Small intestine (tissue), 7 donors: ENCODE measurements at regions not wholly inside any gene's neighbourhood (a gene's known extent, or its start where the extent isn't known, plus 50 kb on each side); places are given as distances from the start of the nearest gene placed in this dataset.

Experiments
- DNase-seq, 2 donors: peaks; one replicate each; pipeline versions ENCODE4 v3.0.0 to v3.0.0-alpha.2; 2013
- FAIRE-seq: peaks from 2 replicates; lab custom pipeline; 2012; peaks lifted over from hg19 to GRCh38; lab: Jason Lieb, UNC
- H3K27ac ChIP-seq, 3 donors: one replicate each; pipeline ENCODE4 v1.5.1; 2013; ENCODE audit warnings: low read length in 2 of 3, mild to moderate bottlenecking in 2 of 3, control low read depth in 1 of 3, inconsistent platforms in 1 of 3, low read depth in 1 of 3, moderate library complexity in 1 of 3
- H3K27me3 ChIP-seq, 3 donors: one replicate each; pipeline ENCODE4 v1.6.1; 2013; ENCODE audit warnings: low read length in 3 of 3, inconsistent platforms in 1 of 3; ENCODE audit not compliant: control insufficient read depth in 3 of 3, insufficient read depth in 3 of 3
- H3K36me3 ChIP-seq, 3 donors: one replicate each; pipeline ENCODE4 v1.6.1; 2013; ENCODE audit warnings: low read length in 3 of 3, inconsistent platforms in 1 of 3, low read depth in 1 of 3, mild to moderate bottlenecking in 1 of 3, moderate library complexity in 1 of 3; ENCODE audit not compliant: control insufficient read depth in 3 of 3, insufficient read depth in 2 of 3
- H3K4me1 ChIP-seq, 3 donors: one replicate each; pipeline ENCODE4 v1.6.1; 2013; ENCODE audit warnings: low read length in 2 of 3, inconsistent platforms in 1 of 3, low read depth in 1 of 3, mild to moderate bottlenecking in 1 of 3, moderate library complexity in 1 of 3; ENCODE audit not compliant: control insufficient read depth in 3 of 3, insufficient read depth in 2 of 3
- H3K4me3 ChIP-seq, 3 donors: one replicate each; pipeline ENCODE4 v1.5.1; 2013; ENCODE audit warnings: low read length in 3 of 3, control low read depth in 1 of 3, inconsistent platforms in 1 of 3, low read depth in 1 of 3, mild to moderate bottlenecking in 1 of 3, moderate library complexity in 1 of 3
- H3K9me3 ChIP-seq, 2 donors: one replicate each; pipeline ENCODE4 v1.6.1; 2013; ENCODE audit warnings: low read depth in 1 of 2, low read length in 1 of 2; ENCODE audit not compliant: control insufficient read depth in 2 of 2, insufficient read depth in 1 of 2
- WGBS, 3 donors: extraction: QIAGEN DNeasy Blood & Tissue Kit; methylation state at CpG; one replicate each; pipeline ENCODE4 v1.1.7; 2013; 5-methylcytosine and 5-hydroxymethylcytosine counted together
- donor health status: healthy with polysubstance abuse.
- donor health status: control.
- donor health status: control.
- donor health status: Bipolar disorder and iron deficiency.
- donor health status: healthy.

DNA sequence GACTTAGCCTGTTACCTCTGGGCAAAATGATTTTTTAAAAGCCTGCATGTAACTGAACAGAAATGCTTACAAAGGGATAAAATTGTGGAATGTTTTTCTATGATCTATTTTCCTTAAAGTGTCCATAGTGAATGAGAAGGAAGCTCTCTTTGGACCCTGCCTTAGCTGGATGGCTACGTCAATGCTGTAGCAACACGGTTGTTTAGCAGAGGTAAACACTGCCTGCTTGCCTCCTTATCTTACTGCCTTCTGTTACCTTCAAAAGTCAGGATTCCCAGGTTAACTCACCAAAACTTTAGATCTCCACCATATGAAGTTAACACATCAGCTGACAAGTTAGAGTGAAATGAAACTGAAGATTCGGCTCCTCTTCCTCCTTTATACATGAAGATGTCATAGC is 402.6 kb downstream of the SAMD5 start:
- no peaks in the 10 kb centered on the region for H3K36me3 ChIP-seq
- no peaks in the 10 kb centered on the region for H3K27me3 ChIP-seq
- DNase-seq (peak in 1 of 2 donors; percentile 64), FAIRE-seq (no peak)
- H3K4me1 ChIP-seq, result no peaks in the 10 kb centered on the region
- 90 to 93% (median 92%) methylated on average over 3 of the region's 3 CpGs for WGBS, 3 donors
- H3K4me3 ChIP-seq, result no peak overlapping the region
- no peaks in the 10 kb centered on the region for H3K9me3 ChIP-seq
- H3K27ac ChIP-seq, result no peak overlapping the region

DNA sequence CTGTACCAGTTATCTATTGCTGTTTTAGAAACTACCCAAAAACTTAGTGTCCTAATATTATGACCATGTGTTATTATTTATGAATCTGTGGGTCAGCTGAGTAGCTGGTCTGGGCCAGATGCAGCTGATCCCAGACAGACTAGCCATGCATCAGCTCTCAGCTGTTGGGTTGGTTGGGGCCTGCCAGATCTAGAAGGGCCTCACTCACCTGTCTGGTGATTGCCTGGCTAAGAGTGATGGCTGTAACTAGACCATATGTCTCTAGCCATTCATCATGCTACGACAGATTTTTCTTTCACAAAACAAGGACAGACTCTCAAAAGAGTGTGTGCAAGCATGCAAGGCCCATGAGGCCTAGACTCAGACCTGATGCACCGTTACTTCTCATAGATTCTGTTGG is 403.2 kb downstream of the SAMD5 start:
- Histone ChIP-seq H3K4me3 (no peak overlapping the region), H3K9me3 (no peaks in the 10 kb centered on the region), H3K27me3 (no peaks in the 10 kb centered on the region), H3K27ac (no peak overlapping the region), H3K4me1 (no peaks in the 10 kb centered on the region), H3K36me3 (no peaks in the 10 kb centered on the region)
- DNase-seq, result no peak
- 78 to 88% (median 87%) methylated on average over 2 of the region's 2 CpGs for WGBS, 3 donors
- no peak for FAIRE-seq

DNA sequence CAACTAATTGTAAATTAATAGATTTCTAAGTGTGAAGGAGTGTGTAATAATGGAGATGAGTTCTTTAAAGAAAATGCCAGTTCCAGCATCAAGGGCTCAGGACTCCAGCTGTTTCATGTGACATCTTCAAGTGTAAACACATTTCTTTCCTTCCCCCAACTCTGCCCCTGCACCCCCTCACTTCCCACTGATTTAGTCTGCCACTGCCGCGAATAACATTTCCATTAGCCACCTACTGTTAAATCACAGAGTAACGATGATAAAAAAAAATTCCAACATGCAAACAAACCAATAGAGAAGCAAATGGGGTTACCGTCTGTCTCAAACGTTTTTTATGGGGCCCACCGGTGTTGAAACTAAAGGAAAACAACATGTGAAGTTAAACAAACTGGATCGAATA is 414.3 kb downstream of the SAMD5 start:
- DNase-seq, result no peak
- H3K36me3 ChIP-seq, result no peaks in the 10 kb centered on the region
- H3K27me3 ChIP-seq, result no peaks in the 10 kb centered on the region
- FAIRE-seq, result no peak
- H3K27ac ChIP-seq, result no peak overlapping the region
- no peaks in the 10 kb centered on the region for H3K4me1 ChIP-seq
- no peak overlapping the region for H3K4me3 ChIP-seq
- 59 to 86% (median 78%) methylated on average over 7 of the region's 7 CpGs for WGBS, 3 donors
- peaks cover 0 to 6% of the 10 kb centered on the region in 2 donors for H3K9me3 ChIP-seq

- DNase-seq, result no peak
- no peaks in the 10 kb centered on the region for H3K4me1 ChIP-seq
- WGBS, 3 donors, result 83 to 92% (median 88%) methylated on average over 1 of the region's 1 CpG
- H3K4me3 ChIP-seq, result no peak overlapping the region
- no peaks in the 10 kb centered on the region for H3K36me3 ChIP-seq
- H3K9me3 ChIP-seq, result peaks cover 0 to 6% of the 10 kb centered on the region in 2 donors
- peak; percentile 26 for FAIRE-seq
- H3K27ac ChIP-seq, result no peak overlapping the region
- no peaks in the 10 kb centered on the region for H3K27me3 ChIP-seq
Measured at GRCh38 chr6:147924598-147924997, 416.1 kb downstream of the SAMD5 start.

- Histone ChIP-seq H3K27ac (no peak overlapping the region), H3K4me1 (no peaks in the 10 kb centered on the region), H3K27me3 (no peaks in the 10 kb centered on the region), H3K4me3 (no peak overlapping the region), H3K36me3 (no peaks in the 10 kb centered on the region), H3K9me3 (peaks cover 0 to 6% of the 10 kb centered on the region in 2 donors)
- DNase-seq (no peak), FAIRE-seq (no peak)
- WGBS, 3 donors, result 65 to 95% (median 88%) methylated on average over 1 of the region's 1 CpG
Measured at GRCh38 chr6:147925826-147926225, 416.8 kb upstream of the SASH1 start.

DNA sequence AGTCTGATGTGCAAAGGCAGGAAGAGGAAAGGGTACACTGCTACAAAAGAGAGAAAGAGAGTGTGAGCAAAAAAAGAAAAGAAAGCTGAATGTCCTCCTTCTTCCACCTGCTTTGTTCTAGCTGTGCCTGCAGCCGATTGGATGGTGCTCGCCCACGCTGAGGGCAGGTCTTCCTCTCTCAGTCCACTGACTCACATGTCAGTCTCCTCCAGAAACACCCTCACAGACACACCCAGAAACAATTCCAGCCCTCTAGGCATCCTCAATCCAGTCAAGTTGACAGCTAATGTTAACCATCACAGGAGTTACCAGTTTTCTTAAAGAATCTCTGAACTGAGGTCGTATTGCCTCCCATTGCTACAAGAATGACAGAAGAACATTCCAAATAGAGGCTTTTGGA is 411.9 kb upstream of the SASH1 start:
- 89 to 93% (median 91%) methylated on average over 4 of the region's 4 CpGs for WGBS, 3 donors

GRCh38 chr6:147933224-147933623 is 409.4 kb upstream of the SASH1 start:
- Histone ChIP-seq H3K9me3 (no peaks in the 10 kb centered on the region), H3K27me3 (no peaks in the 10 kb centered on the region), H3K4me1 (no peaks in the 10 kb centered on the region), H3K27ac (no peak overlapping the region), H3K36me3 (no peaks in the 10 kb centered on the region), H3K4me3 (no peak overlapping the region)
- DNase-seq (no peak), FAIRE-seq (no peak)
- 24 to 35% (median 30%) methylated on average over 1 of the region's 1 CpG for WGBS, 3 donors

More for the DNA sequence above, 411.9 kb upstream of the SASH1 start:
- H3K4me1 ChIP-seq, result no peaks in the 10 kb centered on the region
- H3K36me3 ChIP-seq, result no peaks in the 10 kb centered on the region
- no peaks in the 10 kb centered on the region for H3K27me3 ChIP-seq
- no peak for FAIRE-seq
- no peak overlapping the region for H3K27ac ChIP-seq
- no peak overlapping the region for H3K4me3 ChIP-seq
- H3K9me3 ChIP-seq, result peaks cover 0 to under 1% of the 10 kb centered on the region in 2 donors
- no peak for DNase-seq

DNA sequence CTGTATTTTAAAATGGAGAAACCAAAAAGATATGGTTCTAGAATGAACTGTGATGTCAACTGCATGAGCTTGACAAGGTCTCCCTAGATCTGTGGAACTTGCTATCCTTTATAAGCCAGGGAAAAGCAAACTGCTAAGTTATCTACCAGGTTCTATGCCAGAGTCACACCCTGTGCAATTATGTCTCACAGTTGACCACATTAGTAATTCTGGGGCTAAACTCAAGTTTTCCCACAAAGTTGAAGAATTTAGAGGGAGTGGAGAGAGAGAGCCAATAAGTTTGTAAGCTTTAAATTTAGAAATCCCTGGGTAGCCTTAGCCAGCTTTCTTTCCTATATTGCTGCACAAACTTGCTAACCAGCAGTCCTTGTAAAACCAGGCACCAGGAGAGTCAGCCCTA is 407.0 kb upstream of the SASH1 start:
- Histone ChIP-seq H3K27me3 (no peaks in the 10 kb centered on the region), H3K9me3 (no peaks in the 10 kb centered on the region), H3K27ac (no peak overlapping the region), H3K4me3 (no peak overlapping the region), H3K4me1 (no peaks in the 10 kb centered on the region), H3K36me3 (no peaks in the 10 kb centered on the region)
- no peak for DNase-seq
- FAIRE-seq, result no peak

DNA sequence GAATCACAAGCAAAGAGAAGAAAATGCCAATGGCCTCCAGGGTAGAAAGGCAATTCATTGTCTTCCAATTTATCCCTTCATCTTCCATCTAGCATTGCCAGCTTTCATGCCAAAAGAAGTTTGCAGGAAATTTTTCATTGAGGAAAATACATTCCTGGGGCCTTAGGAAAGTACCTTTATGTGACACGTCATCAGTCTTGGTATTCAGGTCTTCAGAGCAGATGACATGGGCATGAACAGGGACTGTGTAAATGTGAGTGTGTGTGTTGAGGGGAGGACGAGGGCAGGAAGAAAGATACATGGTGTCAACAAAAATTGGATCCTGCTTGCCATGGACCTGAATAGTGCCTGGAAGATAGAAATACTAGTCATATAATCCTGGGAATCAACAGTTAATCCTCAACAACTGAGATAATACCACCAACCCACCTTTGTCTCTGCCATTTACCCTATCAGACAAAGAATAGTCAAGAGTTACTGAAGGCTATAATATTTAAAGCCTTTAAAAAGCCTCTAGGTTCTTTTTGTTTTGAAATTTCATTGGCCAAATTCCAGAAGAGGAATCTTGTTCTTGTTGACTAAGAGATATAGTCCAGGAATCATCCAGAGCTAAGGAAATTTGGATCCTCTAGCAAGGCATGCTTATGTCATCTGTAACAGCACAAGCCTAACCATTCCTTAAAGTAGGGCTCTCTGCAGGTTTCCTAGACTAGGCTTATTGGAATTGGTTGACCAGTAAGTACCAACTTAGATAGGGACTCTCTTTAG is 405.8 kb upstream of the SASH1 start:
- no peaks in the 10 kb centered on the region for H3K9me3 ChIP-seq
- no peaks in the 10 kb centered on the region for H3K4me1 ChIP-seq
- DNase-seq (no peak), FAIRE-seq (no peak)
- no peaks in the 10 kb centered on the region for H3K27me3 ChIP-seq
- WGBS, 3 donors, result 83 to 90% (median 90%) methylated on average over 2 of the region's 2 CpGs
- no peak overlapping the region for H3K4me3 ChIP-seq
- H3K27ac ChIP-seq, result no peak overlapping the region
- H3K36me3 ChIP-seq, result no peaks in the 10 kb centered on the region
